Tibial artery (tissue), 4 donors: ENCODE measurements at regions not wholly inside any gene's neighbourhood (a gene's known extent, or its start where the extent isn't known, plus 50 kb on each side); places are given as distances from the start of the nearest gene placed in this dataset.

ENCODE experiments used
- DNase-seq, 2 donors: peaks; one replicate each; pipeline ENCODE4 v3.0.0-alpha.2; 2019
- H3K27ac ChIP-seq, 2 donors: fragments of 200-600 bp; sonication (generic) in 1 of 2; 1 replicate in 1 of 2; 2 replicates in 1 of 2; pipeline ENCODE4 v1.5.1; 2018 to 2019; ENCODE audit warnings: mild to moderate bottlenecking in 1 of 2
- H3K27me3 ChIP-seq, 2 donors: fragments of 200-600 bp; sonication (generic) in 1 of 2; one replicate each; pipeline versions ENCODE4 v1.5.1 to v1.6.0; 2016 to 2019
- H3K36me3 ChIP-seq, 3 donors: fragments of 200-600 bp; sonication (generic) in 2 of 3; one replicate each; pipeline ENCODE4 v1.5.1; 2016 to 2019; ENCODE audit warnings: mild to moderate bottlenecking in 2 of 3
- H3K4me1 ChIP-seq, 4 donors: fragments of 200-600 bp; sonication (generic) in 2 of 4; 1 replicate in 3 of 4; 2 replicates in 1 of 4; pipeline ENCODE4 v1.5.1; 2016 to 2019
- H3K4me3 ChIP-seq, 2 donors: fragments of 200-600 bp; sonication (generic) in 1 of 2; 1 replicate in 1 of 2; 2 replicates in 1 of 2; pipeline ENCODE4 v1.5.1; 2018 to 2019; ENCODE audit warnings: mild to moderate bottlenecking in 2 of 2
- H3K9me3 ChIP-seq, 3 donors: fragments of 200-600 bp; sonication (generic) in 1 of 3; one replicate each; pipeline ENCODE4 v1.5.1; 2016 to 2019
- CTCF ChIP-seq, 2 experiments: fragments of 200-600 bp in 1 of 2; fragments of 450-650 bp in 1 of 2; IDR thresholded peaks; one replicate each; pipeline ENCODE4 v1.5.1; 2017 to 2019; ENCODE audit warnings: antibody characterized with exemption in 2 of 2, mild to moderate bottlenecking in 1 of 2, moderate library complexity in 1 of 2
- intact Hi-C: fragments of 100-400 bp; cut with DNase I; formaldehyde crosslinking; loops from one replicate; pipeline ENCODE4 v1.15.0; 2023; ENCODE audit warnings: low total_unique reads

GRCh38 chr6:169891846-169892245 lies 140.4 kb downstream of the ERMARD start:
- Histone ChIP-seq H3K4me3 (no peak overlapping the region), H3K4me1 (no peaks in the 10 kb centered on the region), H3K36me3 (no peaks in the 10 kb centered on the region), H3K27ac (no peak overlapping the region), H3K27me3 (peaks cover 0 to 13% of the 10 kb centered on the region in 2 donors), H3K9me3 (no peaks in the 10 kb centered on the region)
- no peak for TF ChIP-seq CTCF (IDR thresholded peaks at IDR 0.05)
- no peak for DNase-seq
- intact Hi-C loops: no loop called here

- intact Hi-C loops: no loop called here
- Histone ChIP-seq H3K27me3 (peaks cover 0 to 13% of the 10 kb centered on the region in 2 donors), H3K27ac (no peak overlapping the region), H3K36me3 (no peaks in the 10 kb centered on the region), H3K4me3 (no peak overlapping the region), H3K4me1 (no peaks in the 10 kb centered on the region), H3K9me3 (no peaks in the 10 kb centered on the region)
- DNase-seq: no peak
- no peak for TF ChIP-seq CTCF (IDR thresholded peaks at IDR 0.05)
Observed at GRCh38 chr6:169891421-169891820, 140.0 kb downstream of the ERMARD start.

GRCh38 chr6:169890901-169891300 lies 139.5 kb downstream of the ERMARD start:
- intact Hi-C loops: no loop called here
- no peak overlapping the region for H3K27ac ChIP-seq
- peaks cover 0 to 13% of the 10 kb centered on the region in 2 donors for H3K27me3 ChIP-seq
- no peak for DNase-seq
- no peaks in the 10 kb centered on the region for H3K4me1 ChIP-seq
- no peak for TF ChIP-seq CTCF (IDR thresholded peaks at IDR 0.05)
- no peaks in the 10 kb centered on the region for H3K36me3 ChIP-seq
- H3K9me3 ChIP-seq: no peaks in the 10 kb centered on the region
- no peak overlapping the region for H3K4me3 ChIP-seq

- DNase-seq: no peak
- intact Hi-C loops: no loop called here
Observed at GRCh38 chr6:169890049-169890448, 138.6 kb downstream of the ERMARD start.

GRCh38 chr6:169887529-169888140 lies 136.2 kb downstream of the ERMARD start:
- no peak for DNase-seq
- TF ChIP-seq CTCF (IDR thresholded peaks at IDR 0.05): no peak
- peaks cover 0 to 5% (median 0%) of the 10 kb centered on the region in 3 donors for H3K9me3 ChIP-seq
- H3K4me1 ChIP-seq: no peaks in the 10 kb centered on the region
- no peak overlapping the region for H3K4me3 ChIP-seq
- H3K27me3 ChIP-seq: peaks cover 0 to 17% of the 10 kb centered on the region in 2 donors
- intact Hi-C loops: no loop called here
- no peaks in the 10 kb centered on the region for H3K36me3 ChIP-seq
- H3K27ac ChIP-seq: no peak overlapping the region

More at GRCh38 chr6:169890049-169890448, 138.6 kb downstream of the ERMARD start:
- Histone ChIP-seq H3K9me3 (peaks cover 0 to 2% (median 0%) of the 10 kb centered on the region in 3 donors), H3K27ac (no peak overlapping the region), H3K4me1 (no peaks in the 10 kb centered on the region), H3K4me3 (no peak overlapping the region), H3K36me3 (no peaks in the 10 kb centered on the region), H3K27me3 (peaks cover 0 to 13% of the 10 kb centered on the region in 2 donors)
- TF ChIP-seq CTCF (IDR thresholded peaks at IDR 0.05): no peak
